CD1c-positive myeloid dendritic cell (primary cell): ENCODE measurements at regions not wholly inside any gene's neighbourhood (a gene's known extent, or its start where the extent isn't known, plus 50 kb on each side); places are given as distances from the start of the nearest gene placed in this dataset.
"Not testable (repeated sequence)": the region's sequence is repeated elsewhere in the genome, so short reads cannot be mapped to it uniquely, and the experiment has no call there.

ENCODE experiments used
- DNase-seq: peaks from one replicate; pipeline ENCODE4 v3.0.0-alpha.2; 2016; ENCODE audit errors: extremely low spot score

- DNase-seq = no peak
Measured at GRCh38 chr9:26163931-26164330, 485.7 kb upstream of the TUSC1 start.

GRCh38 chr9:26159575-26160392, 481.5 kb upstream of the TUSC1 start:
- no peak for DNase-seq

- no peak for DNase-seq
Measured at GRCh38 chr9:26158631-26159150, 480.4 kb upstream of the TUSC1 start.

GRCh38 chr9:26157411-26157810, 479.2 kb upstream of the TUSC1 start:
- no peak for DNase-seq

GRCh38 chr9:26152350-26152749, 474.1 kb upstream of the TUSC1 start:
- no peak for DNase-seq

- DNase-seq = no peak
Measured at GRCh38 chr9:26148128-26148527, 469.9 kb upstream of the TUSC1 start.

- no peak for DNase-seq
Measured at GRCh38 chr9:26145938-26146337, 467.7 kb upstream of the TUSC1 start.

GRCh38 chr9:26142631-26143030, 464.4 kb upstream of the TUSC1 start:
- no peak for DNase-seq

GRCh38 chr9:26142201-26142600, 464.0 kb upstream of the TUSC1 start:
- DNase-seq = no peak

GRCh38 chr9:26133537-26133936, 455.3 kb upstream of the TUSC1 start:
- DNase-seq = no peak

GRCh38 chr9:26132746-26133312, 454.6 kb upstream of the TUSC1 start:
- DNase-seq = no peak

GRCh38 chr9:26131886-26132285, 453.6 kb upstream of the TUSC1 start:
- no peak for DNase-seq

GRCh38 chr9:26129217-26129616, 451.0 kb upstream of the TUSC1 start:
- DNase-seq = no peak

GRCh38 chr9:26125693-26126092, 447.4 kb upstream of the TUSC1 start:
- DNase-seq = no peak

- not testable (repeated sequence) for DNase-seq
Measured at GRCh38 chr9:26116085-26116484, 437.8 kb upstream of the TUSC1 start.

- DNase-seq = no peak
Measured at GRCh38 chr9:26112724-26113123, 434.5 kb upstream of the TUSC1 start.

- DNase-seq = no peak
Measured at GRCh38 chr9:26086396-26086795, 408.2 kb upstream of the TUSC1 start.

GRCh38 chr9:26081847-26082246, 403.6 kb upstream of the TUSC1 start:
- no peak for DNase-seq

- no peak for DNase-seq
Measured at GRCh38 chr9:26078706-26079105, 400.5 kb upstream of the TUSC1 start.

GRCh38 chr9:26077860-26078259, 399.6 kb upstream of the TUSC1 start:
- no peak for DNase-seq

GRCh38 chr9:26067608-26068007, 389.4 kb upstream of the TUSC1 start:
- no peak for DNase-seq

- DNase-seq = no peak
Measured at GRCh38 chr9:26066237-26066636, 388.0 kb upstream of the TUSC1 start.

GRCh38 chr9:26061948-26062575, 383.8 kb upstream of the TUSC1 start:
- DNase-seq = no peak
